ENCODE measurements at regions not wholly inside any gene's neighbourhood (a gene's known extent, or its start where the extent isn't known, plus 50 kb on each side); places are given as distances from the start of the nearest gene placed in this dataset.

- no peak for TF ChIP-seq EZH2phosphoT487 (conservative IDR thresholded peaks at IDR 0.05; ENCODE audit: low read length)
- no peak for TF ChIP-seq CTCF (IDR thresholded peaks at IDR 0.05; ENCODE audit: insufficient read depth, low read length, poor library complexity, severe bottlenecking)
Measured at GRCh38 chr3:150216866-150217600, 191.1 kb upstream of the TSC22D2 start.
